Astrocyte (in vitro differentiated cells and primary cell): ENCODE measurements at regions not wholly inside any gene's neighbourhood (a gene's known extent, or its start where the extent isn't known, plus 50 kb on each side); places are given as distances from the start of the nearest gene placed in this dataset.

Source experiments
- DNase-seq: peaks from one replicate; pipeline ENCODE4 v3.0.0-alpha.2; 2010; ENCODE audit warnings: low read depth
- FAIRE-seq: peaks from 2 replicates; lab custom pipeline; 2011; peaks lifted over from hg19 to GRCh38; lab: Jason Lieb, UNC
- H2AFZ ChIP-seq: 2 replicates; pipeline ENCODE4 v1.6.0; 2012; ENCODE audit warnings: low read depth, low read length, inconsistent platforms
- H3K27ac ChIP-seq: 2 replicates; pipeline ENCODE4 v1.5.1; 2011; ENCODE audit warnings: low read depth, low read length, inconsistent platforms
- H3K27me3 ChIP-seq: 2 replicates; pipeline ENCODE4 v1.6.0; 2011; ENCODE audit warnings: low read length, inconsistent platforms; ENCODE audit not compliant: insufficient read depth
- H3K36me3 ChIP-seq: 2 replicates; pipeline ENCODE4 v1.5.1; 2011; ENCODE audit warnings: low read length, inconsistent platforms; ENCODE audit not compliant: insufficient read depth
- H3K4me1 ChIP-seq: 2 replicates; pipeline ENCODE4 v1.5.1; 2011; ENCODE audit warnings: low read length, inconsistent platforms; ENCODE audit not compliant: insufficient read depth
- H3K4me2 ChIP-seq: 2 replicates; pipeline ENCODE4 v1.6.0; 2012; ENCODE audit warnings: low read length, inconsistent platforms
- H3K4me3 ChIP-seq: 2 replicates; pipeline ENCODE4 v1.5.1; 2011; ENCODE audit warnings: low read depth, mild to moderate bottlenecking, low read length, inconsistent platforms; ENCODE audit not compliant: insufficient read depth
- H3K79me2 ChIP-seq: 2 replicates; pipeline ENCODE4 v1.6.0; 2012; ENCODE audit warnings: mild to moderate bottlenecking, low read length, inconsistent platforms; ENCODE audit not compliant: insufficient read depth
- H3K9ac ChIP-seq: 2 replicates; pipeline ENCODE4 v1.6.0; 2012; ENCODE audit warnings: mild to moderate bottlenecking, low read length, inconsistent platforms
- H3K9me3 ChIP-seq: 2 replicates; pipeline ENCODE4 v1.5.1; 2012; ENCODE audit warnings: low read depth, mild to moderate bottlenecking, low read length, inconsistent platforms; ENCODE audit not compliant: insufficient read depth
- H4K20me1 ChIP-seq: 2 replicates; pipeline ENCODE4 v1.6.0; 2012; ENCODE audit warnings: low read length, inconsistent platforms; ENCODE audit not compliant: insufficient read depth
- H3K27ac Mint-ChIP-seq: one replicate; pipeline ENCODE4 v1.8.0; 2021; ENCODE audit warnings: mild to moderate bottlenecking, mixed read lengths; ENCODE audit not compliant: unreplicated experiment
- H3K27me3 Mint-ChIP-seq: one replicate; pipeline ENCODE4 v1.8.0; 2021; ENCODE audit warnings: low read depth, mixed read lengths; ENCODE audit not compliant: unreplicated experiment
- H3K36me3 Mint-ChIP-seq: one replicate; pipeline ENCODE4 v1.8.0; 2021; ENCODE audit warnings: low read depth, mixed read lengths; ENCODE audit not compliant: unreplicated experiment
- H3K4me1 Mint-ChIP-seq: one replicate; pipeline ENCODE4 v1.8.0; 2021; ENCODE audit warnings: low read depth, mixed read lengths; ENCODE audit not compliant: unreplicated experiment
- H3K4me3 Mint-ChIP-seq: one replicate; pipeline ENCODE4 v1.8.0; 2021; ENCODE audit warnings: mild to moderate bottlenecking, moderate library complexity, mixed read lengths; ENCODE audit not compliant: unreplicated experiment
- H3K9me3 Mint-ChIP-seq: one replicate; pipeline ENCODE4 v1.8.0; 2021; ENCODE audit warnings: mild to moderate bottlenecking, mixed read lengths; ENCODE audit not compliant: unreplicated experiment
- CTCF ChIP-seq: IDR thresholded peaks from 2 replicates; pipeline ENCODE4 v1.5.1; 2011; ENCODE audit warnings: low read depth, mild to moderate bottlenecking, inconsistent platforms, low read length, moderate library complexity; ENCODE audit not compliant: insufficient read depth
- EZH2 ChIP-seq: IDR thresholded peaks from 2 replicates; pipeline ENCODE4 v1.6.1; 2012; ENCODE audit warnings: mild to moderate bottlenecking, low read length, inconsistent platforms; ENCODE audit not compliant: insufficient read depth

- no peaks in the 10 kb centered on the region for H3K79me2 ChIP-seq
- Mint-ChIP-seq H3K9me3 (no peaks in the 10 kb centered on the region), H3K4me1 (peaks cover 17% of the 10 kb centered on the region), H3K36me3 (no peaks in the 10 kb centered on the region), H3K27me3 (no peaks in the 10 kb centered on the region), H3K4me3 (no peak overlapping the region), H3K27ac (no peak overlapping the region)
- no peak overlapping the region for H3K4me2 ChIP-seq
- FAIRE-seq (peak; percentile 65), DNase-seq (peak; percentile 94)
- no peaks in the 10 kb centered on the region for H3K36me3 ChIP-seq
- H2AFZ ChIP-seq, result no peak overlapping the region
- no peak for TF ChIP-seq CTCF
- no peak for TF ChIP-seq EZH2
- no peaks in the 10 kb centered on the region for H4K20me1 ChIP-seq
- H3K27me3 ChIP-seq, result no peaks in the 10 kb centered on the region
- H3K9ac ChIP-seq, result no peak overlapping the region
- peak overlapping the region; percentile 19 for H3K27ac ChIP-seq
- H3K4me1 ChIP-seq, result peaks cover 3% of the 10 kb centered on the region
- no peaks in the 10 kb centered on the region for H3K9me3 ChIP-seq
- H3K4me3 ChIP-seq, result no peak overlapping the region
Observed at GRCh38 chr2:188808947-188809355, 165.2 kb upstream of the COL3A1 start.

- no peaks in the 10 kb centered on the region for H3K27me3 ChIP-seq
- no peaks in the 10 kb centered on the region for H3K9me3 Mint-ChIP-seq
- DNase-seq (peak; percentile 91), FAIRE-seq (no peak)
- no peaks in the 10 kb centered on the region for H3K27me3 Mint-ChIP-seq
- H3K9ac ChIP-seq, result no peak overlapping the region
- no peak overlapping the region for H3K27ac Mint-ChIP-seq
- no peaks in the 10 kb centered on the region for H4K20me1 ChIP-seq
- no peak overlapping the region for H3K4me2 ChIP-seq
- H2AFZ ChIP-seq, result no peak overlapping the region
- no peaks in the 10 kb centered on the region for H3K36me3 Mint-ChIP-seq
- no peak overlapping the region for H3K4me3 Mint-ChIP-seq
- H3K4me1 Mint-ChIP-seq, result peaks cover 15% of the 10 kb centered on the region
- no peak for TF ChIP-seq CTCF
- no peak for TF ChIP-seq EZH2
- H3K4me1 ChIP-seq, result peaks cover 3% of the 10 kb centered on the region
- H3K79me2 ChIP-seq, result no peaks in the 10 kb centered on the region
- H3K36me3 ChIP-seq, result no peaks in the 10 kb centered on the region
- no peak overlapping the region for H3K4me3 ChIP-seq
- H3K27ac ChIP-seq, result no peak overlapping the region
- H3K9me3 ChIP-seq, result no peaks in the 10 kb centered on the region
Observed at GRCh38 chr2:188810586-188810985, 163.6 kb upstream of the COL3A1 start.

GRCh38 chr2:188811522-188811921 lies 162.7 kb upstream of the COL3A1 start:
- Histone ChIP-seq H4K20me1 (no peaks in the 10 kb centered on the region), H2AFZ (no peak overlapping the region), H3K9me3 (no peaks in the 10 kb centered on the region), H3K4me2 (no peak overlapping the region), H3K4me3 (no peak overlapping the region), H3K27me3 (no peaks in the 10 kb centered on the region), H3K79me2 (no peaks in the 10 kb centered on the region), H3K9ac (no peak overlapping the region), H3K36me3 (no peaks in the 10 kb centered on the region), H3K27ac (peak overlapping the region; percentile 45), H3K4me1 (peaks cover 3% of the 10 kb centered on the region)
- H3K4me1 Mint-ChIP-seq, result peaks cover 15% of the 10 kb centered on the region
- no peaks in the 10 kb centered on the region for H3K9me3 Mint-ChIP-seq
- no peak overlapping the region for H3K4me3 Mint-ChIP-seq
- FAIRE-seq, result peak; percentile 94
- H3K27ac Mint-ChIP-seq, result peak overlapping the region; percentile 43
- no peaks in the 10 kb centered on the region for H3K36me3 Mint-ChIP-seq
- DNase-seq, result peak; percentile 96
- H3K27me3 Mint-ChIP-seq, result no peaks in the 10 kb centered on the region
- TF ChIP-seq EZH2 (no peak), CTCF (no peak)
